ENCODE measurements at regions not wholly inside any gene's neighbourhood (a gene's known extent, or its start where the extent isn't known, plus 50 kb on each side); places are given as distances from the start of the nearest gene placed in this dataset.
"Not testable (repeated sequence)": the region's sequence is repeated elsewhere in the genome, so short reads cannot be mapped to it uniquely, and the experiment has no call there.

DNA sequence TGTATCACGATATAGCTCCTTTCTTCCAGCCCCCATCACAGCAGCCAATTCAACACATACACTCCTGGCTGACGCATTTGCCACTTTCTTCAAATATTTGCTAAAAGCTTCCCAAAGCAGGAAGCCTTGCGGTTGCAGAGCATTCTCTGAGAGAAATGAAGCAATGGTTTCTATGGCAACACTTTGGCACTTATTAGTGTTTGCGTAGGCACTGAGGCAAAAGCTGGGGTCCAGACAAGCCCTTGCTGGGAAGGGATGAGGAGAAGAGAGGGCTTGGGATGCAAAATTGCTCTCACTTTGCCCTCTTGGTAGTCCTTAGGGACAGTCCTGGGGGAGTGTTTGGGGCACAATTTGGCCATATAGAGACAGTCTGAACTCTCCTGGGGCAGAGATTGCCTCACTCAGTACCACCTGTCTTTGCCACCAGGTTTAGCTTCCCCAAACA lies 55.0 kb upstream of the PAK3 start:
- peak; percentile 73 for DNase-seq

DNA sequence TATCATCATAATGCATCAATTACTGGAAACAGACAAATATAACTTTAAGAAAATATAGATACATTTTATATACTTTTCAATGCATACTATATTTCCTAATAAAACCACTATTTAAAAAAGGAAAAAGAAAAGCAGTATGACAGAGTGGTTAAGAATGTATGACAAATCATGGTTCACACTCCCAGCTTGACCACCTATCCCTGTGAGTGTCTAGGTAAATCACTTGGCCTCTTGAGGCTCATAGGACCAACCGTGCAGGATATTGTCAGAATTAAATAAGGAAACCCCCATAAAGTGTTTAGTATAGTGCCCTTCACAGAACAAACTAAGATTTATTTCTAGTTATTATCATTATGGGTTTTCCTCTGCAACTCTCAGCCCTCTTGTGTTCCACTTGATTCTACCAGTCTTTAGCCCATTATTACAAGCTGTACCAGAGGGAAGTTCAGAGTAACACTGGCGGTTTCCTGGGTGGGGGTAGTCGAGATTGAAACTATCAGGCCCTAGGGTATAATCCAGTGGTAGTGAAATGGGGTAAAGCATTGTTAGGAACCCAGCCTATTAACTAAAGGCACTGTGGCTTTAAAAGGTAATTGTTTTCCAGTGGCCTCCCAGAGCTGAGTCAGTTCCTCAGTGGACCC lies 55.5 kb upstream of the PAK3 start:
- DNase-seq, result peak; percentile 10

DNA sequence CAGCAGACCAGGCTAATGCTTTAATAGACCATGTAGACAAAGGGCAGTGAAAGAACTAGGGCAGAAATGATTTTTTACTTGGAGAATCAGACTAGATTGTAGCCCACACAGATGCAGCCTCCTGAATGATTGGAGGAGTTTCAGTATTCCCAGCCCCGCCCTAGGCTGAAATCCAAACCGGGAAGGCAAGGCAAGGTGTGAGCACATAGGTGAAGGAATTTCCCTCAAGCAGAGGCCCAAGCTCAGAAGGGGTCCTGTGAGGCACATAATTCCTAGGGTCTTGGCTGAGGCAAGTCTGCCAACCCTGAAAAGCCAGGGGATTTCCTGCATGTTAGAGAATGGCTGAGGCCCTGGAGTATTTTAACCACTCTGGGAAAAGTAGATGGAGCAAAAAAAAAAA lies 56.4 kb upstream of the PAK3 start:
- DNase-seq, result no peak

DNA sequence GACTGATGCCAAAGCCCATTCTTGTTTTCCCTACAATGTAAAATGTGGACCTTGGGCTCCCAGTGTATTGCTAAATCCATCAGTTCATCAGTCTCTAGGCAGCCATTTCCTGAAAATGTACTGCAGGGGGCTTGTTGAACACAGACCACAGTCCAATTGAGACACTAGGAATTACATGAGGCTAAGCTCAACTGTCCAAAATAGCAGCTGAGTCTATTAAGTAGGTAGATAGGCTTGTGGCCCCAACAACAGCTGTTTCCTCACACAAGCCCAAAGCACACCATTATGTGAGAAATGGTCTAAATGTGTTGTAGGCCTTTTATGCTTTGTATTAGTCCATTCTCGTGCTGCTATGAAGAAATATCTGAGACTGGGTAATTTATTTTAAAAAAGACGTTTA lies 60.0 kb upstream of the PAK3 start:
- DNase-seq, result no peak

DNA sequence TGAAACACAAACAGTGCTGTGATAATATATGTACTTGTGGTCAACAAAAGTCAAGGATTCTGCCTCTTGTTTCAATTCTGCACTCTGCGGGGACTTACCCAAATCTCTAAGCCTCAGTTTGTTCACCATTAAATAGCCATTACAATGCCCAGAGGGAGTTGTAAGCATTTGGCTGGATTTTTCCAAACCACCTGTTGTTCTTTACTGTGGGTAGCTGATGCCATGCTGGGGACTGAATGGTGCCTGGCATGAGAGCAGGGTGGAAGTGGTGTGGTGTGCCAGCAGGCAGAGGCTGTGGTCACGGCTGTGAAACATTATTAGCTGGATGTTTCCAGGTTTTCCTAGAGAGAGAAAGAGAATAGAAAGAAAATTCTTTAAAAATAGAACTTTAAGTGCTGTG lies 60.7 kb upstream of the PAK3 start:
- DNase-seq, result no peak

DNA sequence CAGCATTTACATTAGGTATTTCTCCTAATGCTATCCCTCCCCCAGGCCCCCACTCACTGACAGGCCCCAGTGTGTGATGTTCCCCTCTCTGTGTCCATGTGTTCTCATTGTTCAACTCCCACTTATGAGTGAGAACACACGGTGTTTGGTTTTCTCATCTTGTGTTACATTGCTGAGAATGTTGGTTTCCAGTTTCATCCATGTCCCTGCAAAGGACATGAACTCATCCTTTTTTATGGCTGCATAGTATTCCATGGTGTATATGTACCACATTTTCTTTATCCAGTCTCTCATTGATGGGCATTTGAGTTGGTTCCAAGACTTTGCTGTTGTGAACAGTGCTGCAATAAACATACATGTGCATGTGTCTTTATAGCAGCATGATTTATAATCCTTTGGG lies 73.0 kb upstream of the PAK3 start:
- not testable (repeated sequence) for DNase-seq

DNA sequence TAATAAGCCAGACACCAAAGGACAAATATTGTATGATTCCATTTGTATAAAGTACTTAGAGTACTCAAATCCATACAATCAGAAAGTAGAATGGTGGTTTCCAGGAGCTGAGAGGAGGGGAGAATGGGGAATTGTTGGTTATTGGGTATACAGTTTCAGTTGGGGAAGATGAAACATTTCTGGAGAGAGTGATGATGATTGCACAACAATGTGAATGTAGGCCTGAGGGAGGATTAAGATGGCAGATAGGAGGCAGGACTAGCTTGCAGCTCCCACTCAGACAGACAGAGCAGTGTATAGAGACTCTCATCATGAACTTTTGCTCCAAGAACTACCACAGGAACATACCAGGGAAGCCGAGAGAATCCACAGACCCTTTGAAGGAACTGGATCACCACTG lies 75.7 kb upstream of the PAK3 start:
- no peak for DNase-seq

DNA sequence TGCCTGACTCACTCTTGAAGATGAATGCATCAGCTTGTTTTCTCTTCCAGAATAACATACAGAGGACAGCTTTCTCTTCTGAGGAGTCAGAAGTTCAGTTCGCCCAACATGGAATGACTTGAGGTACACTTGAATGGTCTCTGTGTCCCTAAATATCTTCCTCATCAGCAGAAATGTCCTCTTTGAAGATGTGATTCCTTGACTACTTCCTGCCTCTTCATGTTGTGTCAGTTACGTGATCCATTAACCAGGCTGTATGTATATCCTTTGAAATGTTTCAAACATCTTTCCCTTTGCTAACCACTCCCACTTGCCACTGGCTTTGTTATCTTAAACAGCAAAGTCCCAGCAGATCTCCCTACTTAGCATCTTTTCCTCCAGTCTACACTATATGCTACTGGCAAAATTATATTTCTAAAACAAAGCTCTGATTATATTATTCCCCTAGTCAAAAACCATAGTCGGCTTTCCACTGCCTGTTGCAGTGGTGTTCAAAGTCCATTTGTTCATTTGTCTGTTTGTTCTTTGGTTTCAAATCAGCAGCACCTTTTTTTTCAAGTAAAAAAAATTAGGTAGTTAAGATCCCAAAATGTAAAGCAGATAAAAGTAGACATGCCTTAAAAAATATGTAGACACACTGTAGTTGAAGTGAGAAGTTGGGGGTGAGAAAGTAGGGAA lies 82.1 kb upstream of the PAK3 start:
- DNase-seq, result no peak

DNA sequence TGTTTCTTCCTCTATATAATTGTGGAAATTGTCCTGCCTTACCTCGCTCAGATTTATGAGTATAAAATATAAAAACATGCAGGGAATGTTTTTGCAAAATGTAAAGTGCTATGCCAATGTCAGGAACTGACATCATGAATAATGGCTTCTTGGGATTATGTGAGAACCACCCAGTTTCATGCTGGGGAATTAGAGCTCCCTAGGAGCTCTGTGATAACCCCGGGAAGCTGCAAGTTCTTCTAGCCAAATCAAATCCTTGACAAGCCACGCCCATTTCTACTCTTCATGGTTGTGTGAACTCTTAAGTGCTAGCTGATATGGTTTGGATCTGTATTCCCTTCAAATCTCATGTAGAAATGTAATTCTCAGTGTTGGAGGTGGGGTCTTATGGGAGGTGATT lies 85.9 kb upstream of the PAK3 start:
- DNase-seq, result no peak

DNA sequence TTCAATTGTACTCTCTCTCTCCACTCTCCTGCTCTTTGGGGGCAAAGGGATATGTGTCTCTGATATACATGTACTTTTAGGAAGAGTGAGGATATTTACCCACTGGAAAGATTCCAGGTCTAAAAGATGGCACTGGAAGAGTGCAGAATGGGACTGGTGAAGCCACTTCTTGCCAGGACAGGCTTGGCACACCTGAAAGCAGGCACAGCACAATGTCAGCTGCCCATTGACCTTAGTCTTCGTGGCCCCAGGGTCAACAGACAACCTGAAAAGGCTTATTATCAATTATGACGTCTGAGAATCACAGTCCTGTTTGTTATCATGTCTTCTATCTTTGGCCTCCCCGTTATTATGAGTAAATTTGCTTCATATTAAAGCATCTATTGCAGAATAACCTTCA lies 86.7 kb upstream of the PAK3 start:
- DNase-seq, result no peak

DNA sequence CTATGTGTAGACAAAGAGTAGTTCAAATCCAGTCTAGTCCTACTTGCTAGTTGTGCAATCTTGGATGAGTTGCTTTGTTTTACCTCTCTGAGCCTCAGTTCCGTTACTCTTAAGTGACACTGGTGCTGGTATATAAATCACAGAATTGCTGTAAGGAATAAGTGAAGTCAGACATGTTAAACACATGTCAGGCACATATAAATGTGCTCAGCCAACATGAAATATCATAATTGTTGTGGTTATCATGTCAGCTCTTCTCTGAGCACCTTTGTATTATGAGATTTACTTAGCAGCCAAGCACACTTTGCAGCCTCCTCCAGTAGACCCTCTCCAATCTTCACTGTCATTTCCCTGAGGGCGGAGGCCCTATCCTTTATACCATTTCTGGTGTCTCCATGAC lies 87.9 kb upstream of the PAK3 start:
- DNase-seq, result no peak

DNA sequence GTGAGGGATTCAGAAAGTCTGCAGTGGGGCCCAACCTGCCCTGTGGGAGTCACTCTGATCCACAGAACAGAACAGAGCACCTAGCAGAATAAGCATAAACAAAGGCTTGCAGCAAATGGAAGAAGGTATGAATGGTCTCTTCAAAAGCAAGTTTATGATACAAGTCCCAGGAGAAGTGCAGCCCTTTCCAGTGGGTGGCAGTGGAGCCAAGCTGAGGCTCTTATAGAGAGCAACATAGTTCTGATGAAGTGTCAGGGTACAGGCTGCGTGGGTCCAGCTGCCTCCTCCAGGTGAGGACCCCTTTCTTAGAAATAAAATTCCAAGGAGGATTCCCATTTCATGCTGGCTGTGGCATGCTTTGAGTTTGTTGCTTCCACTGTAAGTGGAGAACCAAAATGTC lies 88.8 kb upstream of the PAK3 start:
- no peak for DNase-seq

DNA sequence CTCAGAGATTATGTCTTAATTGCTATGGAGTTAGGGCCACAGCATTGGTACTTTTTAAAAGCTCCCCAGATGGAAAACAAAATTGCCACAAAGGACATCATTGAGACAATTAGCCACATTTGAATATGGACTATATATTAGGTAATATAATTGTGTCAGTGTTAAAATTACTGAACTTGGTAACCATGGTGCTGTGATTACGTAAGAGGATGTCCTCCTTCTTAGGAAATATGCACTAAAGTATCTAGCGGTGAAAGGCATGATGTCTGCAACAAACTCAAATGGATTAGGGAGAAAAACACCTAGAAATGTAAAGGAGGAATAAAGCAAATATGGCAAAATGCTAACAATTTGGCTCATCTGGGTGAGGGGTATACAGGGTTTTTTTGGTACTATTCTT lies 89.9 kb upstream of the PAK3 start:
- DNase-seq, result no peak

DNA sequence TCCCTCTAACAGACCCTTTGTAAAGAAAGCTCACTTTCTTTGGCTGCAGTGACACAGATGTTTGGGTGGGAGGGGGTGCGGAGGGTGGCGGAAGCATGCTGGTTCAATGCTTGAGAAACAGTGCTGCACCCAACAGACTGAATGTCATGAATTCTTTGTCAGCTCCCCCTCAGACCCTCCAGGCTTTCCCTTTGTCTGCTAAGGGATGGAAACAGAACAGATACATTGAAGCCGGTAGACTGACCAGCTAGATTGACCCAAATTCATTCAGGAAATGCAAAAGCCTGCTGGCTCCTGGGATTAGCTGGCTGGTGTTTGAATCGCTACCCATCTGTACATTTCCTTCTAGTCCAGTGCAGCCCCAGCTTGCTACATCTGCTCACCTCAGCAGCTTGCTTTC lies 90.8 kb upstream of the PAK3 start:
- DNase-seq, result no peak

DNA sequence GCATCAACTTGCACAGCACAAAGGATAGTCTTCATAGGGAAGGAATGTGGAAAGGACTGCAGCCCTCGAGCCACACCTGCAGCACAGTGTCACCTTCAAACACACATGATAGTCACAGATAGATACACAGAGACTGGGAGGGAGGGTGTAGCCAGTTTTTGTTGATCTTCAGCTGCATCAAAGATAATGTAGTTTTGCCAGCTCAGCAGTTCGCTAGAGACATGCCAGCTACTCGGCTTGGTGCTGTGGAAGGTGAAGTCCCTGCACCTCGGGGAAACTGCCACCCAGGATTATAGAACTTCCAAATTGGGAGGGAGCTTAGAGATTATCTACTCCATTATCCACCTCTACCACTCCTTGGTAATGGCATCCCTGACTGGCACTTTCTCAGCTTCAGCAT lies 92.9 kb upstream of the PAK3 start:
- DNase-seq, result no peak

DNA sequence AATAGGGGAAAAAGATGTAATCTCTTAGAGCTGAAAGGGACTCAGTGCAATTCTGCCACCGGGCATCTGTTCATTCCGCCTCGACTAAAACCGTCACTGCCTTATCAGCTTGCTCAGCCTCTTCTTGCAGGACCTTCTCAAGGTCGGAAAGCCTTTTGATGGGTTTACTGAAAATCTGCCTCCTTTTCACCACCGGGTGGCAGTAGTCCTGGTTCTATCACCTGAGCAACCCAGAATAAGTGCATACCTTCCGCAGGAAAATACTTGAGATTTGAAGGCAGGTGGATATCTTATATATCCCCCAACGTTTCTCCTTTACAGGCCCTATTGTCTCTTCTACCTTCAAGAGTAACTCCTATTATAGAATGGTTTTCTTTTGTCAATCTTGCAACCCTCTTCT lies 103.4 kb upstream of the PAK3 start:
- peak; percentile 2 for DNase-seq

DNA sequence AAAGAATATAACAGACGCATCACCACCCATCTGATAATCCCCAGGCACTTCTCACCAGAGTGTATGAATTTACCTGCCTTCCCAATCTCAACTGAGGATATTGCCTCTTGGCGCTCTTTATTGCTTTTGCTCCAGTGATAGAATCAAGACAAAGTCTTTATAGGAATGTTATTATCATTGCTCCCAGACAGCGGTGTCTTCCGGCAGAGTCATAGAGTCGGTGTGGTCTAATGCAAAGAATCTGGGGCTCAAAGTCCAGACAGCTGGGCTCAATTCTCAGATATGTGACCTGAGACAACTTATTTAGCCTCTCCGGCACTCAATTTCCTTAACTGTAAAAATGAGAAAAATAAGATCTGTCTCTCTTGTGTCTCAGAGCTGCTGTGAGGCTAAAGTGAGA lies 106.1 kb upstream of the PAK3 start:
- no peak for DNase-seq

DNA sequence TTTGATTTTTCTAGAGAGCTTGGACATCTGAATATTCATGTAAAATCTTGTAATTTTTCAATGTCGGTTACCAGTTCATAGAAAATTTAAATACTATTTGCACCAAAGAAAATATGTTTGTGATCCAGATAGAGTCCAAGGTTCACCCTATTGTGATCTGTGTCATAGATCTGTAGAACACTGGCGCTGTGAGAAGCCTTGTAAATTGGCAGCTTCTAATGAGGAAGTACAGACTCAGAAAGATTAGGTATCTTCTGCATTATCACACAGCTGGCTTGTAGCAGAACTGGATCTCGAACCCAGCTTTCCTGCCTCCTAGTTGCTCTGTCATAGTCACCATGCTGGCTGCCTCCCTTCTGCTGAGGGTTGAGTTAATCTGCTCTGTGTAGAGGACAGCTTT lies 106.5 kb upstream of the PAK3 start:
- DNase-seq, result no peak

DNA sequence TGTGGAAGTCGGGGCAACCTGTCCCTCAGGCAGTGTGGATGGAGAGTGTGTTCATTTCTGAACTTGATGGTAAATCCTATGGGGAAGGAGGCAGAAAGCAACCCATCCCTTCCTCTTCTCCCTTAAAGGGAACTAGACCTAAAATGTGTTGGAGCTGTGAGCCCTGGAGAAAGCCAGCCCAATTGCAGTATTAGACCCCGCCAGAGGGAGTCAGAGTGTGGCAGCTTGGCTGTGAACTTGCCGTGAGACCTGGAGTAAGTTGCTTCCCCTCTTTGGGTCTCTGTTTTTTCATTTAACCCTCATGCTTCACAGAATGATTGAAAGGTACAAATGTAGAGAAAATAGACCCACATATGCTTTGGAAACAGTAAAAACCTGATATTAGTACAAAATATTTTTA lies 108.7 kb upstream of the PAK3 start:
- DNase-seq, result no peak

DNA sequence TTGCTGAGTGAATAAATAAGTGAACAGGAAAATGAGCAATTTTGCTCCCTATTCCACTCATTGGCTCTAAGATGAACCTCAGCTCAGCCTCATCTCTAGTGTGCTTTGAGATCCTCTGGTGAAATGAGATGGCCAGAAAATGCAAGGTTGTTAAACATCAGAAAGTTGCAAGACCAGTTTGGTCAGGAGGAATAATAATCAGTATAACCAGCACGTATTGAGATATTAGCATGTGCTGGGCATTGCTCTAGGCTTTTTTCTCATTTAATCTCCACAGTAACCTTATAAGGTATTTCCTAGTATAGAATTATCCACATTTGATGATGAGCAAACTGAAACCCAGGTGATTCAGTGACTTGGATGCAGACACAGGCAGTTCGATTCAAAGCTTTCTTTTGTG lies 110.5 kb upstream of the PAK3 start:
- DNase-seq, result no peak

DNA sequence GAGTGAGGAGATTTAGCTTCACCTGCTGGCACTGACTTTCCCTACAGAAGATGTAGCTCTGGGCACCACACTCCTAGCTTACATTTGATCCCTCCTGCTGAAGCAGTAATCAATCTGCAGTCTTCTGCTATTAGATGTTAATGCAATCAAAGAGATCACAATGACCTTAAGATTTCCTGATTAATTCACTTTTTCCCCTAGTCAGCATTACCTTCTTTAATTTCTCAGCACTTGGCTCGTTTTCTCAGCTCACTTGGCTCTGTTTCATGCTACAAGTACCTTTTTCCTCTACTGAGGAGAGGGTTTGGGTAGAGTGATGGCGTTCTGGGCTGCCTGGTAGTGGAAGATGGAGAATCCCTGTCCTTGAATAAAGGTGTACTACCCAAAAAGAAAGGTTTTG lies 113.0 kb upstream of the PAK3 start:
- DNase-seq, result no peak

DNA sequence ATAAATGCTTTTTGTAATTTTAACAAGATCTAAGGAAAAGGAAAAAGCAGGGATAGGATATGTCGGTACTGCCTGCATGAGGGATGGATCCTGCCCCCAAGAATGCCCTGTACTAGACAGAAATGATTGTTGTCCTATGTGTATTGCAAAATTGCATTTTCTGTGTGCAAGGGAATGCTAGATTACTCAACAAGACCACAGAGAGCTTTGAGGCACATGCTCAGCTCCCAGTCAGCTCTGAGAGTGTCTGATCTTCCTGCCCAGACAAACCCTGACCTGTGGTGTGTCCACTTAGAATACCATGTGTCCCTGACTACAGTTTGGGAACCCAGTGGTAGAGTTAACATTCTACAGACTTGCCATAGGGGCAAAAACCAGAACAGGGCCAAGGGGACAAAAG lies 129.2 kb upstream of the PAK3 start:
- no peak for DNase-seq

DNA sequence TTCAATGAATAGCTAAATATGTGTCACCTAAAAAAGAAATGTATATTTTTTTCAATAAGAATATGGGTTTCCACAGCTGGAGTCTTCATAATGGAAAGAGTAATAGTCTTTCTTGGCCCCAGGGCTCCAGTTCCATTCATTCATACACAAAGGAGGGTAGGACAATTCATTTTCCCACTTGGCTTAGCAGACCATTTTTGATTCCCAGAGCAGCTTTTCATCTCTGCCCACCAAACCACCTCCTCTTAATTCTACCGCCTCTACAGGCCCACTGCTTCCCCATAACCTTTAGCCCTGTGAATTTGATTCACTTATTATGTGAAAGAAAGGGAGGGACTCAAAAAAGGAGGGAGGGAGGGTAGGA lies 129.9 kb upstream of the PAK3 start:
- no peak for DNase-seq

DNA sequence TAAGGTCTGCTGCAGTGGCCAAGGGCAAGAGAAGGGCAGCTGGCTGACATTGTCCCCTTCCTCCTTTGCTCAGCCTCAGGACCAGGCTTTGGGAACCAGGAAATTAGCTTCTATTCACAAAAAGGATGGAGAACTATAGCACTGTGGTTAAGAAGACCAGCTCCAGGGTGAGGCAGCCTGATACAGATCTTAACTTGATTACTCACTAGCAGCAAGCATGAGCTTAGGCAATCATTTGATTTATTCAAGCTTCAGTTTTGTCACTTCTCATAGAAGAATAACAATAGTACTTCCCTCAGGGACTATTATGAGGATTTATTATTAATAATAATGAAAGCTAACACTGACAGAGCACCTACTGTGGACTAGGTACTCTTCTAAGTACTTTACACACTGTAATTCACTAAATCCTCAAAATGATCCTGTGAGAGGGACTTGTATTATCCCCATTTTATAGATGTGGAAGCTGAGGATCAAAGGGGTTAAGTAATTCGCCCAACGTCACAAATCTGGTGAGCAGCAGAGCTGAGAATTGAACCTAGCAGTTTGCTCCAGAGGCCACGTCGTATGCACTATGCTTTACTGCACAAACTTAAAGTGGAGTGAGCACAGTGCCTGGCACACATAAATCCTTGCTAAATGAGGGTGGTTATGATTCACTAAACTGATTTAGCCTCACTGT lies 130.4 kb upstream of the PAK3 start:
- DNase-seq, result no peak

DNA sequence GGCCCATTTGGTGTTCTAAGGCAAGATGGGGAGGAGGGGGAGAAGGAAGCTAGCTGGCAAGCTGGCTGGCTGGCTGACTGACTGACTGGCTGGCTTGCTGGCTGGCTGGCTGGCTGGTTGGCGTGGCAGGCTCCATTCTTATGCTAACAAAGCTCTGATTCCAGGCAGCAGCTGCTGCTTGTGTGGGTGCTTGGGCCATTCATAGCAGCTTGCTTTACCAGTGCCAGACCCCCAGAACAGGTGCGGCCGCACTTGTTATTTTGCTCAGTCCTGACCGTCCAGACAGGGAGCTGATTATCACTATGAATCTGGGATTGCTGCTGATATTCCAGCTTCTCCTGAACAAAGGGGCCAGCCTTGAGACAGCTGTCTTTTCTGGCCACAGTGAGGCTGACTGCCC lies 131.2 kb upstream of the PAK3 start:
- no peak for DNase-seq

Data from EL (cell line).